H1 (cell line): ENCODE measurements at regions not wholly inside any gene's neighbourhood (a gene's known extent, or its start where the extent isn't known, plus 50 kb on each side); places are given as distances from the start of the nearest gene placed in this dataset.

Experiments
- CTCF ChIA-PET: fragments of 300-600 bp; sonication (Branson Sonifier 250); formaldehyde crosslinking; loops from one replicate; lab custom pipeline; 2021; ENCODE audit not compliant: partially characterized antibody; lab: Charles Lee
- POLR2A ChIA-PET: fragments of 300-600 bp; sonication (Branson Sonifier 250); formaldehyde crosslinking; loops from one replicate; lab custom pipeline; 2021; ENCODE audit warnings: inconsistent platforms; ENCODE audit not compliant: partially characterized antibody; lab: Charles Lee
- DNase-seq, 2 experiments: peaks; one replicate each; pipeline versions ENCODE4 v3.0.0 to v3.0.0-alpha.2; 2010 to 2022; ENCODE audit warnings: low spot score in 2 of 2, low read depth in 1 of 2, mixed read lengths in 1 of 2
- FAIRE-seq: peaks from 2 replicates; lab custom pipeline; 2011; peaks lifted over from hg19 to GRCh38; lab: Jason Lieb, UNC
- H2AFZ ChIP-seq: 2 replicates; pipeline ENCODE4 v1.8.1; 2012; ENCODE audit warnings: low read length, inconsistent platforms
- H2AK5ac ChIP-seq: 2 replicates; pipeline ENCODE4 v1.6.1; 2013; ENCODE audit warnings: low read depth, low read length
- H2BK120ac ChIP-seq: replicated peaks from 2 replicates; pipeline ENCODE3; 2013; ENCODE audit warnings: low read depth, low read length, inconsistent platforms
- H2BK12ac ChIP-seq: 2 replicates; pipeline ENCODE4 v1.6.1; 2013; ENCODE audit warnings: low read depth, low read length
- H2BK15ac ChIP-seq: 2 replicates; pipeline ENCODE4 v1.6.1; 2013; ENCODE audit warnings: low read length
- H2BK20ac ChIP-seq: 2 replicates; pipeline ENCODE4 v1.6.1; 2013; ENCODE audit warnings: low read length
- H2BK5ac ChIP-seq: 2 replicates; pipeline ENCODE4 v1.6.1; 2013; ENCODE audit warnings: low read depth, low read length
- H3K14ac ChIP-seq: 2 replicates; pipeline ENCODE4 v1.6.1; 2013; ENCODE audit warnings: inconsistent platforms; ENCODE audit not compliant: insufficient read length
- H3K18ac ChIP-seq: 2 replicates; pipeline ENCODE4 v1.6.1; 2013; ENCODE audit warnings: low read length; ENCODE audit errors: extremely low read depth
- H3K23ac ChIP-seq: 2 replicates; pipeline ENCODE4 v1.6.1; 2013; ENCODE audit warnings: inconsistent platforms; ENCODE audit not compliant: insufficient read length
- H3K23me2 ChIP-seq: 2 replicates; pipeline ENCODE4 v1.6.1; 2013; ENCODE audit warnings: low read depth, low read length
- H3K27ac ChIP-seq: 2 replicates; pipeline ENCODE4 v1.6.1; 2011; ENCODE audit warnings: low read depth, low read length, inconsistent platforms
- H3K27me3 ChIP-seq, 4 experiments: replicated peaks in 1 of 4; 1 replicate in 1 of 4; 2 replicates in 3 of 4; pipeline versions ENCODE4 v1.6.1 to v1.8.1; 2011 to 2013; ENCODE audit warnings: low read length in 3 of 4, mild to moderate bottlenecking in 3 of 4, inconsistent platforms in 2 of 4, mixed read lengths in 2 of 4, moderate library complexity in 1 of 4; ENCODE audit not compliant: control insufficient read depth in 3 of 4, insufficient read depth in 3 of 4; ENCODE audit errors: extremely low read depth in 1 of 4
- H3K36me3 ChIP-seq, 4 experiments: 2 replicates each; pipeline versions ENCODE4 v1.6.1 to v1.8.1; 2011 to 2013; ENCODE audit warnings: mild to moderate bottlenecking in 4 of 4, low read length in 3 of 4, moderate library complexity in 2 of 4, control low read depth in 1 of 4, inconsistent platforms in 1 of 4; ENCODE audit not compliant: insufficient read depth in 4 of 4, control insufficient read depth in 2 of 4
- H3K4ac ChIP-seq: replicated peaks from 2 replicates; pipeline ENCODE3; 2013; ENCODE audit warnings: low read length, low read depth, mixed read lengths, inconsistent platforms; ENCODE audit not compliant: insufficient read length
- H3K4me1 ChIP-seq, 4 experiments: replicated peaks in 1 of 4; 1 replicate in 1 of 4; 2 replicates in 3 of 4; pipeline versions ENCODE4 v1.6.1 to v1.8.1; 2011 to 2013; ENCODE audit warnings: low read length in 3 of 4, inconsistent platforms in 2 of 4, mixed read lengths in 1 of 4; ENCODE audit not compliant: insufficient read depth in 4 of 4, control insufficient read depth in 3 of 4
- H3K4me2 ChIP-seq, 2 experiments: 2 replicates each; pipeline versions ENCODE4 v1.6.1 to v1.8.1; 2011 to 2013; ENCODE audit warnings: low read depth in 2 of 2, low read length in 2 of 2, control low read depth in 1 of 2, inconsistent platforms in 1 of 2, mild to moderate bottlenecking in 1 of 2; ENCODE audit not compliant: insufficient read depth in 1 of 2
- H3K4me3 ChIP-seq, 4 experiments: fragments of 200-600, 300-600 bp in 1 of 4; sonication (generic), shearing (Covaris generic), sonication (Bioruptor Twin) in 1 of 4; 2 replicates each; pipeline versions ENCODE4 v1.5.1 to v1.8.1; 2011 to 2016; ENCODE audit warnings: low read length in 4 of 4, low read depth in 3 of 4, control low read depth in 2 of 4, inconsistent platforms in 2 of 4, mild to moderate bottlenecking in 2 of 4, mixed read lengths in 1 of 4, moderate library complexity in 1 of 4; ENCODE audit not compliant: insufficient read depth in 2 of 4; ENCODE audit errors: extremely low read depth in 1 of 4
- H3K56ac ChIP-seq: replicated peaks from 2 replicates; pipeline ENCODE3; 2013; ENCODE audit warnings: low read depth, mild to moderate bottlenecking, mixed read lengths, low read length, inconsistent platforms; ENCODE audit not compliant: insufficient read length
- H3K79me1 ChIP-seq: 2 replicates; pipeline ENCODE4 v1.6.1; 2013; ENCODE audit warnings: low read depth, low read length, control low read depth
- H3K79me2 ChIP-seq, 2 experiments: 2 replicates each; pipeline versions ENCODE4 v1.6.1 to v1.8.1; 2012 to 2013; ENCODE audit warnings: low read length in 2 of 2, mild to moderate bottlenecking in 2 of 2, inconsistent platforms in 1 of 2; ENCODE audit not compliant: insufficient read depth in 2 of 2, control insufficient read depth in 1 of 2
- H3K9ac ChIP-seq, 4 experiments: replicated peaks in 1 of 4; 1 replicate in 1 of 4; 2 replicates in 3 of 4; pipeline versions ENCODE4 v1.6.1 to v1.8.1; 2011 to 2013; ENCODE audit warnings: low read depth in 3 of 4, low read length in 3 of 4, control low read depth in 2 of 4, mild to moderate bottlenecking in 2 of 4, moderate library complexity in 2 of 4, inconsistent platforms in 1 of 4; ENCODE audit errors: extremely low read depth in 1 of 4
- H3K9me3 ChIP-seq, 2 experiments: 2 replicates each; pipeline versions ENCODE4 v1.6.1 to v1.8.1; 2012 to 2013; ENCODE audit warnings: mild to moderate bottlenecking in 2 of 2, moderate library complexity in 2 of 2, control low read depth in 1 of 2, inconsistent platforms in 1 of 2, low read depth in 1 of 2, low read length in 1 of 2, mixed read lengths in 1 of 2; ENCODE audit not compliant: insufficient read depth in 2 of 2
- H4K20me1 ChIP-seq, 2 experiments: replicated peaks in 1 of 2; 2 replicates each; pipeline versions ENCODE3 to v1.8.1; 2011 to 2013; ENCODE audit warnings: inconsistent platforms in 2 of 2, low read length in 2 of 2, mild to moderate bottlenecking in 1 of 2; ENCODE audit not compliant: insufficient read depth in 2 of 2, control insufficient read depth in 1 of 2
- H4K5ac ChIP-seq: 2 replicates; pipeline ENCODE4 v1.6.1; 2013; ENCODE audit warnings: low read length, low read depth, mixed read lengths, inconsistent platforms; ENCODE audit not compliant: insufficient read length
- H4K8ac ChIP-seq: 2 replicates; pipeline ENCODE4 v1.8.0; 2013; ENCODE audit warnings: mild to moderate bottlenecking, moderate library complexity, low read length, inconsistent platforms; ENCODE audit not compliant: insufficient read depth; ENCODE audit errors: extremely low read depth
- H4K91ac ChIP-seq: replicated peaks from 2 replicates; pipeline ENCODE3; 2013; ENCODE audit warnings: low read length, mixed read lengths, inconsistent platforms; ENCODE audit not compliant: insufficient read length
- BACH1 ChIP-seq: IDR thresholded peaks from 2 replicates; pipeline ENCODE4 v1.6.1; 2012; ENCODE audit warnings: low read length, improper control_type of control experiment
- CTCF ChIP-seq, 3 experiments: IDR thresholded peaks; 1 replicate in 2 of 3; 2 replicates in 1 of 3; pipeline versions ENCODE4 v1.5.1 to v1.6.1; 2011; ENCODE audit warnings: low read length in 3 of 3, mild to moderate bottlenecking in 3 of 3, inconsistent platforms in 2 of 3, low read depth in 1 of 3, moderate library complexity in 1 of 3; ENCODE audit not compliant: insufficient read depth in 1 of 3; ENCODE audit errors: control extremely low read depth in 1 of 3
- EGR1 ChIP-seq: IDR thresholded peaks from 2 replicates; pipeline ENCODE4 v1.6.1; 2011; ENCODE audit warnings: low read depth, low read length, borderline replicate concordance
- PHF8 ChIP-seq: fragments of 200-600 bp; sonication (generic); conservative IDR thresholded peaks from 2 replicates; pipeline ENCODE4 v1.7.1; 2012; ENCODE audit warnings: low read depth, mild to moderate bottlenecking, inconsistent platforms, low read length, moderate library complexity
- RFX5 ChIP-seq: IDR thresholded peaks from 2 replicates; pipeline ENCODE4 v1.6.1; 2011; ENCODE audit warnings: low read depth, low read length, improper control_type of control experiment, borderline replicate concordance
- RNF2 ChIP-seq: fragments of 200-900, 300-1000 bp; sonication (generic); IDR thresholded peaks from 2 replicates; pipeline ENCODE4 v1.7.1; 2016; ENCODE audit warnings: borderline replicate concordance, low read depth, mild to moderate bottlenecking, antibody characterized with exemption, low read length; ENCODE audit not compliant: poor library complexity, severe bottlenecking; ENCODE audit errors: missing control alignments
- SAP30 ChIP-seq: fragments of 300-600 bp; sonication (generic); IDR thresholded peaks from 2 replicates; pipeline ENCODE4 v1.7.1; 2012; ENCODE audit warnings: low read length, moderate library complexity, mild to moderate bottlenecking, inconsistent platforms; ENCODE audit not compliant: insufficient read depth, insufficient replicate concordance
- SIX5 ChIP-seq: IDR thresholded peaks from 2 replicates; pipeline ENCODE4 v1.6.1; 2011; ENCODE audit warnings: mild to moderate bottlenecking, low read depth, low read length
- SP4 ChIP-seq: IDR thresholded peaks from 2 replicates; pipeline ENCODE4 v1.6.1; 2012; ENCODE audit warnings: low read length, inconsistent platforms
- SRF ChIP-seq: IDR thresholded peaks from 2 replicates; pipeline ENCODE4 v1.6.1; 2011; ENCODE audit warnings: mild to moderate bottlenecking, low read depth, low read length, moderate library complexity
- TCF12 ChIP-seq: IDR thresholded peaks from 2 replicates; pipeline ENCODE4 v1.6.1; 2011; ENCODE audit warnings: low read depth, mild to moderate bottlenecking, low read length
- WGBS, 2 experiments: shearing (Covaris generic) in 1 of 2; methylation state at CpG; one replicate each; pipeline versions ENCODE4 v1.1.6 to v1.1.7; 2013 to 2015; ENCODE audit warnings: low lambda C conversion rate in 2 of 2, mixed read lengths in 2 of 2, inconsistent platforms in 1 of 2, low coverage in 1 of 2, missing lambda C conversion rate in 1 of 2; ENCODE audit not compliant: insufficient replicate concordance in 2 of 2, insufficient coverage in 1 of 2, insufficient read length in 1 of 2; ENCODE audit errors: extremely low coverage in 1 of 2, missing lambda C conversion rate in 1 of 2; 5-methylcytosine and 5-hydroxymethylcytosine counted together

- H3K4me2 ChIP-seq, result no peak overlapping the region
- H3K79me2 ChIP-seq, result no peaks in the 10 kb centered on the region
- H2AFZ ChIP-seq, result peak overlapping the region; percentile 8; the same call in 1 of the 2 replicates
- no peak overlapping the region for H4K8ac ChIP-seq
- H3K79me1 ChIP-seq, result no peaks in the 10 kb centered on the region
- H3K14ac ChIP-seq, result no peak overlapping the region
- H2BK15ac ChIP-seq, result no peak overlapping the region
- FAIRE-seq (no peak), DNase-seq (no peak)
- H3K36me3 ChIP-seq, result no peaks in the 10 kb centered on the region
- no peak overlapping the region for H2BK20ac ChIP-seq
- H2BK12ac ChIP-seq, result no peak overlapping the region
- H3K9ac ChIP-seq, result no peak overlapping the region
- H4K20me1 ChIP-seq, result no peaks in the 10 kb centered on the region
- H3K27me3 ChIP-seq, result no peaks in the 10 kb centered on the region; a peak in 1 of 7 replicates
- H2BK120ac ChIP-seq, result no peak overlapping the region
- no CpG with 5 or more reads among the region's 1 CpG for WGBS, 2 experiments
- CTCF ChIA-PET, result no interaction called here
- no peak overlapping the region for H2AK5ac ChIP-seq
- POLR2A ChIA-PET, result no interaction called here
- no peak overlapping the region for H4K5ac ChIP-seq
- H3K23ac ChIP-seq, result no peak overlapping the region
- no peak overlapping the region for H3K56ac ChIP-seq
- H3K18ac ChIP-seq, result no peak overlapping the region
- H3K9me3 ChIP-seq, result peaks cover 0 to 7% of the 10 kb centered on the region in 2 experiments; a peak in 1 of 4 replicates
- no peak overlapping the region for H4K91ac ChIP-seq
- H3K23me2 ChIP-seq, result no peaks in the 10 kb centered on the region
- no peak overlapping the region for H3K4ac ChIP-seq
- H2BK5ac ChIP-seq, result no peak overlapping the region
- H3K4me3 ChIP-seq, result no peak overlapping the region
- no peaks in the 10 kb centered on the region; a peak in 1 of 7 replicates for H3K4me1 ChIP-seq
- H3K27ac ChIP-seq, result no peak overlapping the region
- TF ChIP-seq SAP30 (no peak), CTCF (IDR thresholded peaks at IDR 0.05; ENCODE audit: control extremely low read depth in 1 of 3, insufficient read depth in 1 of 3, low read depth in 1 of 3, low read length in 3 of 3) (no peak), TCF12 (no peak), BACH1 (no peak), SRF (no peak), SP4 (no peak), EGR1 (no peak), PHF8 (no peak), RNF2 (no peak), RFX5 (no peak), SIX5 (no peak)
Measured at GRCh38 chr5:166788050-166788449, 1503.4 kb upstream of the WWC1 start.
